Activated T-cell treated with anti-CD3 and anti-CD28 coated beads, Interleukin-2, amount 50 U/mL, for 72 hours (primary cell): ENCODE measurements at regions not wholly inside any gene's neighbourhood (a gene's known extent, or its start where the extent isn't known, plus 50 kb on each side); places are given as distances from the start of the nearest gene placed in this dataset.
A peak's percentile ranks its signal among the peaks of the same experiment; 100 is the strongest.

ENCODE experiments used
- ATAC-seq, 2 donors: fragments of 150-1000 bp; cut with Tn5 transposase; replicated peaks in 1 of 2; 2 replicates each; pipeline ENCODE4 v1.10.0; 2021; ENCODE audit warnings: moderate library complexity in 2 of 2, mild to moderate bottlenecking in 1 of 2
- DNase-seq, 2 donors: peaks; one replicate each; pipeline ENCODE4 v3.0.0; 2021 to 2022; ENCODE audit warnings: mixed read lengths in 1 of 2
- H3K27ac Mint-ChIP-seq: one replicate; pipeline ENCODE4 v1.8.0; 2022; ENCODE audit warnings: mild to moderate bottlenecking, moderate library complexity, mixed read lengths
- H3K27me3 Mint-ChIP-seq: one replicate; pipeline ENCODE4 v1.8.0; 2022; ENCODE audit warnings: low read depth, mixed read lengths
- H3K36me3 Mint-ChIP-seq, 2 donors: one replicate each; pipeline ENCODE4 v1.8.0; 2022; ENCODE audit warnings: mixed read lengths in 2 of 2, mild to moderate bottlenecking in 1 of 2; ENCODE audit not compliant: insufficient read depth in 2 of 2
- H3K4me1 Mint-ChIP-seq: one replicate; pipeline ENCODE4 v1.8.0; 2022; ENCODE audit warnings: low read depth, mixed read lengths
- H3K4me3 Mint-ChIP-seq, 2 donors: one replicate each; pipeline ENCODE4 v1.8.0; 2022; ENCODE audit warnings: mild to moderate bottlenecking in 2 of 2, mixed read lengths in 2 of 2, moderate library complexity in 2 of 2
- H3K9me3 Mint-ChIP-seq, 2 donors: one replicate each; pipeline ENCODE4 v1.8.0; 2022; ENCODE audit warnings: mixed read lengths in 2 of 2

DNA sequence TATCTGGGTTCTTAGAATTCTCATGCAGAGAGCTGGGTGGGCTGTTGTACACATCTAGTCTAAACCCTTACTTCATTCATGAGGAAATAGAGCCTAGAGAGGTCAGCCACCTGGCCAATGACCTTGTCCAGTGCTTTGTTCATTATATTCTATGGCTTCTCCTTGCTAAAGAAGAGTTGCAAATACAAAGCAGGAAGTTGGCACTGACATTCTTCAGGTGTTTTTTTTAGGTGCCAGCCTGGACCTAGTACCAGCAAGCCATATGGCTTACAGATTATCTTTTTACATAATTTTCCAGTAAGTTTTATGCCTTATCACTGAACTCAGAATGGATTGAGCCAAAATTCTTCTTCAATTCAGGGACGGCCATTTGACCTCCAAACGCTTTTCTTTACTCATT lies 54.7 kb upstream of the PGM2 start:
- H3K27me3 Mint-ChIP-seq = no peaks in the 10 kb centered on the region

DNA sequence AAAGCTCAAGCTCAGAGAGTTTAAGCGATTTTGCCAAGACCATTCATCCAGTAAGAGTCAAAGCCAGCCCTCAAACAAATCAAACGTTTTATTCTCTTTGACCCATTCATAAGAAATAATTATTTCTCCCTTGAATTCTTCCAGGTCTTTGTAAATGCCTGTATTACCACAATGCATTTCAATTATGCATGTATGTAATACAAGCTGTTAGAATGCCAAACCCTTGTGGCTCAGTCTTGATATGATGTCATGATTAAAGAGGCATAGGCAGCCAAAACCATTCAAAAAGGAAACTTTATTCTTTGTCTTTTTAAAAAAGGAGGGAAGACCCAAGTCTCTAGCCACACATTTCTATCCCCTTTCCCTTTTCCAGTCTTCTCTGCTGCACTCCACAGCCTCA lies 56.5 kb upstream of the PGM2 start:
- H3K36me3 Mint-ChIP-seq = no peaks in the 10 kb centered on the region
- H3K27ac Mint-ChIP-seq = no peak overlapping the region
- ATAC-seq = no peak
- DNase-seq = no peak
- no peak overlapping the region for H3K4me3 Mint-ChIP-seq
- no peaks in the 10 kb centered on the region for H3K27me3 Mint-ChIP-seq
- peaks cover 27% of the 10 kb centered on the region for H3K4me1 Mint-ChIP-seq
- H3K9me3 Mint-ChIP-seq = peaks cover 0 to 1% of the 10 kb centered on the region in 2 donors

More for the DNA sequence above, 54.7 kb upstream of the PGM2 start:
- Mint-ChIP-seq H3K36me3 (no peaks in the 10 kb centered on the region), H3K27ac (no peak overlapping the region), H3K4me3 (no peak overlapping the region), H3K9me3 (no peaks in the 10 kb centered on the region), H3K4me1 (peaks cover 10% of the 10 kb centered on the region)
- DNase-seq (no peak), ATAC-seq (no peak)

DNA sequence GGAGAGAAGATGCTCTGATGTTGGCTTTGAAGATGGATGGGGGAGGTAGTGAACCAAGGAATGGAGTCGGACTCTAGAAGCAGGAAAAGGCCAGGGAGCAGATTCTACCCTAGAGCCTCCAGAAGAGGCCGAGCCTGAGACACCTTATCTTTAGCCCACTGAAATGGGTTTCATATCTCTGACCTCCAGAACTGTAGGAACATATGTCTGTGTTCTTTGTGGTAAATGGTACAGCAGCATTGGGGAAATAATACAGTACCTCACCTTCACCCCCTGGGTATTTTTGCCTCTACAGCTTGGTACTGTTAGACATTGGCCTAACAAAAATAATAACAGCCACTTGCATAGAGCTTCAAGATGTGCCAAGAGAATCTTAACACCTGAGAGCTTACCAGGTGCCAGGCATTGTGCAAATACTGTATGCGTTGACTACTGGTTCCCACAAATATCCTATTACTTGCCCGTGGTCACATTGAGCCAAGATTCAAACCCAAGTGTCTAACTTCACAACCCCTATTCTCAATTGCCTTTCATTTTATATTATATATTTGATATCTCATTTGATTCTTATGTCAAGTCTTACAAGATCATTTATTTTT lies 57.0 kb upstream of the PGM2 start:
- Mint-ChIP-seq H3K4me3 (no peak overlapping the region), H3K4me1 (peaks cover 29% of the 10 kb centered on the region), H3K36me3 (no peaks in the 10 kb centered on the region), H3K27ac (no peak overlapping the region), H3K27me3 (no peaks in the 10 kb centered on the region), H3K9me3 (peaks cover 0 to 1% of the 10 kb centered on the region in 2 donors)
- DNase-seq (no peak), ATAC-seq (no peak)

DNA sequence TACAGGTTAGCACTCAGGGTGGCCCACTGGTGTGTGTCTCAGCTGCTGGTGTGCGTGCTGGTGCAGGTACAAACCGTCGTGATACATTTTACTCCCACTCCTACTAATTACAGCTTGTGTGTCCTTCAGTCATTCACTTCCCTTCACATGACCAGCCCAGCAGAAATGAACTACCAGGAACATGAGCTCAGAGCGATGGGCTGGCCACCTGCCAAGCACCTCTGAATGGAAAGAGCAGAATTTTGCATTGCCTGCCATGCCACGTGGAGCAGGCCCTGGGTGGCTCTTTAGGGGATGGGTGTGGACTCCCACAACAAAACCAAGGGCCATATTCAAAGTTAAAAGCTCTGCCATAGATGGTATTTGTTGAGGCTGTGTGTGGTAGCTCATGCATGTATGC lies 58.9 kb upstream of the PGM2 start:
- Mint-ChIP-seq H3K9me3 (peaks cover 0 to 1% of the 10 kb centered on the region in 2 donors), H3K4me3 (no peak overlapping the region), H3K27ac (no peak overlapping the region), H3K27me3 (no peaks in the 10 kb centered on the region), H3K36me3 (no peaks in the 10 kb centered on the region), H3K4me1 (peaks cover 29% of the 10 kb centered on the region)
- DNase-seq = no peak
- peak in 1 of 2 donors; percentile 2 for ATAC-seq

DNA sequence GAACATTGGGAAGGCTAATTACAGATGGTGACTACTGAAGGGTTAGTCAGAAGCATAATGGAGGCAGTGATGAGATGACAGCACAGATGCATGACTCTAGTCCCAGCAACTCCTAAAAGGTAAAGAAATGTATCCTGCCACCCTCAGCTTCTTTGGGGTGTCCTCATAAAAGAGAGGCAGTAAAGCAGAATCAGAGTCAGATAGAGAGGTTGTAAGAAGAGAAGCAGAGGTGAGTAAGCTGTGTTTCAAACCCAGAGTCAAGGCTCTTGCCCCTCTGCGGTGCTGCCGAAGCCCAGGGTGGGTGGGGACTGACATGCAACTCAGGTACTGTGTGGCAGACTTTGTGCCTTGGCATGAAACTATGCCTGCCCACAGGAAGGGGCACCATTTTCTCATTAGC lies 59.5 kb upstream of the PGM2 start:
- Mint-ChIP-seq H3K4me1 (peaks cover 29% of the 10 kb centered on the region), H3K27me3 (no peaks in the 10 kb centered on the region), H3K36me3 (no peaks in the 10 kb centered on the region), H3K9me3 (peaks cover 0 to 1% of the 10 kb centered on the region in 2 donors), H3K4me3 (no peak overlapping the region), H3K27ac (no peak overlapping the region)
- ATAC-seq (peak; percentile 53 to 58), DNase-seq (peak in 1 of 2 donors; percentile 5)

DNA sequence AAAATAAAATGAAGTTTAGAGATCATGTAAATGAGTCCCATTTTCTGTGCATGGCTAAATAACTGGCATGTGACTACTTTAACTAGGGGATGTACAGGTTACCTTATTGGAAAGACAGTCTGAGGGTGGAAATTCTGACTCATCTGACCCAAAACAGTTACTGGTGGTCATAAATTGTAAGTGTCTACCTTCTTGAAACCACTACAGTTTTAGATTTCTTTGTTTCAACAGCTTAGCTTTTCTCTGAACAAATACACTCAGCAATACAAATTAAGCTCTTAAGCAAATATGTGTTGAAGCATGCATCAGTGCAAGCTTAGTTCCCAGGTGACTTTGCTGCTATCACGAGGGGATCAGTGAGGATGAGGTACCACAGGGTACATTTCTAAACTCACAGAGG lies 60.7 kb upstream of the PGM2 start:
- H3K27ac Mint-ChIP-seq = peak overlapping the region; percentile 87
- peak overlapping the region in 1 of 2 donors; percentile 3 for H3K4me3 Mint-ChIP-seq
- H3K36me3 Mint-ChIP-seq = no peaks in the 10 kb centered on the region
- peak; percentile 63 to 77 for ATAC-seq
- peak; percentile 12 to 30 for DNase-seq
- H3K9me3 Mint-ChIP-seq = peaks cover 0 to 1% of the 10 kb centered on the region in 2 donors
- no peaks in the 10 kb centered on the region for H3K27me3 Mint-ChIP-seq
- peaks cover 29% of the 10 kb centered on the region for H3K4me1 Mint-ChIP-seq

DNA sequence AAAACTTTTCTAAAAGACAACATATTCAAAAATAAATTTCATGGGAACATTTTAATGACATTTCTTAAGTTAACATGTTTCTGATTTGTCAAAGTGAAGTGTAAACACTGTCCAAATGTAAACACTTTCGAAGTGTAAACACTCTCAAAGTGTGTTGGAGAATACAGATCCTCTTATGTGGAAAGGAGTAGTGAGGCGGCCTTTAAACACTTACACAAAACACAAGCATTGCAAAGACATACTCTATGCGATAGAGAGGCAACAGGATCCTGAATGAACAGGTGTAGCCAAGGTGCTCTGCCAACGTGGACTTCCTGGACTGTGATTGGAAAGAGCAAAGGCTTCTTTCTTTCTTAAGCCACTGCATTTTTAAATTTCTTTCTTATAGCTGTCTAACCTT lies 62.7 kb upstream of the PGM2 start:
- H3K9me3 Mint-ChIP-seq = peaks cover 0 to 1% of the 10 kb centered on the region in 2 donors
- no peaks in the 10 kb centered on the region for H3K36me3 Mint-ChIP-seq
- no peak for DNase-seq
- H3K27me3 Mint-ChIP-seq = no peaks in the 10 kb centered on the region
- no peak for ATAC-seq
- H3K4me3 Mint-ChIP-seq = no peak overlapping the region
- H3K27ac Mint-ChIP-seq = no peak overlapping the region
- H3K4me1 Mint-ChIP-seq = peaks cover 29% of the 10 kb centered on the region

DNA sequence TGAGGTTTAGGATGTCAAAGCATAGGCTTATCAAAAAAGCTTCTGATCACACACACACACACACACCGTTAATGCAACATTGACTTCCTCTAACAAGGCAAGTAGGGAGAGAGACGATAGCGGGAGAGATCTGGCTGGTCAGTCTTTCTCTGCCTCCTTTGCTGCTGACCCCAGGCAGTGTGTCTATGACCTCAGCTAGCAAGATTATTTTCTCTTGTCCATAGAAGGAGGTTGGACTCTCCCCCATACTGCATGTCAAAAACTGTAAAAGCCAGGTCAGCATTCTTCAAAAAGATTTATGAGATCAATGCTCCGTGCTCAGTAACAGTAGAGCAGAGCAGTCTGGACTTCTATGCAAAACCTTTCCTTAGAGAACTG lies 63.5 kb upstream of the PGM2 start:
- H3K4me1 Mint-ChIP-seq = peaks cover 34% of the 10 kb centered on the region
- no peaks in the 10 kb centered on the region for H3K36me3 Mint-ChIP-seq
- no peak for ATAC-seq
- H3K9me3 Mint-ChIP-seq = peaks cover 0 to 1% of the 10 kb centered on the region in 2 donors
- no peak overlapping the region for H3K4me3 Mint-ChIP-seq
- H3K27me3 Mint-ChIP-seq = no peaks in the 10 kb centered on the region
- H3K27ac Mint-ChIP-seq = no peak overlapping the region
- no peak for DNase-seq

DNA sequence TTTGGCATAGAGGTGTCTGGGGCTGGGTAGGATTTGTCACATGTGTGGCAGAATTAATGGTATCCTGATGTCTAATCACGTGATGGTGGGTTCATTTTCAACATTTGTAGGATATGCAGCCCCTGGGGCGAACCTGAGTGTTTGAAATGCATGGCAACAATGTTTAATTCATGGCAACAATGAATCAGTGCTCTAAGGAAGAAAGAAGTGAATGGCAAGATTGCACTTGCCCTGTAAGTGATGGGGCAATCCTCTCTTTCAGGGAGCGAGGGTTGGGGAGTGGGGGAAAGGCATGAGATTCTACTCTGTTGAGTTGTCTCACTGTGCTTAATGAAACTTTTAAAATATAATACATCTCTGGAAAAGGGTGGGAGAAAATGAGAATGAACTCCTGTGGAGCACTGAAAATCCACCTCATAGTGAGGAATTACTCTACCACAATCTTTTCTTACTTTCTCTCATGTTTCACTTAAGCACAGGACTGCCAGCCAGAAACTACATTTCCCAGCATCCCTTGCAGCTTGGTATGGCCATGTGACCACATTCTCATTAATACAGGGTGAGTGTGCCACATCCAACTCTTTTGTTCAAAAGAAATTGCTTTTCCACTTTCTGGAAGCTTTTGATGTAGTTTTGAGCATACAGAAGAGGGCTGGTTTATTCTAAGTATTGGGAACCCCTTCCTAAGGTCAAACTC lies 64.0 kb upstream of the PGM2 start:
- Mint-ChIP-seq H3K27me3 (no peaks in the 10 kb centered on the region), H3K9me3 (peaks cover 0 to 1% of the 10 kb centered on the region in 2 donors), H3K4me1 (peaks cover 36% of the 10 kb centered on the region), H3K36me3 (no peaks in the 10 kb centered on the region), H3K27ac (no peak overlapping the region), H3K4me3 (no peak overlapping the region)
- ATAC-seq (peak in 1 of 2 donors; percentile 14), DNase-seq (peak; percentile 10 to 19)

DNA sequence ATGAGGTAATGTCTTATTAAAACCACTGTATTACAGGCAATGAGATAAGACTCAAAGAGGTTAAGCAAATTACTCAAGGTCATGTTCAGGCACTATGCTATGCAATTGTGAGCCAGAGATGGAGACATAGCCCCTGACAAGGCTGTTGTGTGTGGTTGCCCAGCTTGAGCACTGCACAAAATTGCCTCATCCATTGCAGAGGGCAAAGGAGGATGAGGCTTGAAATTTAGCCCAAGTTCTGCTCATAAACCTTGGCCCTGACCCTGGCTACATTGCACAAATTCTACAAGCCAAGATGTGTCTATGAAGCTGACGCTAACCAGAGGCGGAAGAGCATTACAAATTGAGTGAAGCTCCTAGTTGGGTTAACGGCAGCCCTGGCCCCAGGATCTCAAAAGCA lies 65.6 kb upstream of the PGM2 start:
- Mint-ChIP-seq H3K27ac (no peak overlapping the region), H3K27me3 (no peaks in the 10 kb centered on the region), H3K9me3 (peaks cover under 1 to 1% of the 10 kb centered on the region in 2 donors), H3K4me1 (peaks cover 21% of the 10 kb centered on the region), H3K4me3 (no peak overlapping the region), H3K36me3 (no peaks in the 10 kb centered on the region)
- ATAC-seq (no peak), DNase-seq (no peak)

DNA sequence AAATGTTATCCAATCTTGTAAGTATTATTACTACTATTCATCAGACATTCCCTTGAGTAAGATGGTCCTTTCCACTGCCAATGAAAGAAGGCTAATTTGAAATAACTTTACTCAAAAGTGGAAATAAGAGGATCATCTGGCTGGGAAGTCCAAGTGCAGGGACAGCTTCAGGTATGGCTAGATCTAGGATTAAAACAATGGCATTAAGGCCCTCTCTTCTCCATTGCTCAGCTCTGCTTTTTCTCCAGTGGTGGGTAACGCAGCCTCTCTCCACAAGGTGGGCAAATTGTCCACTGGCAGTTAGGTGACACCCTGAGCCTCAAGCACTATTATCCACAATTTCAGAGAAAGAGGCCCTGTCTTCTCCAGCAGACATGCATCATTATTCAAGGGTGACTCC lies 66.7 kb upstream of the PGM2 start:
- no peaks in the 10 kb centered on the region for H3K27me3 Mint-ChIP-seq
- ATAC-seq (no peak), DNase-seq (no peak)
- no peak overlapping the region for H3K4me3 Mint-ChIP-seq
- H3K9me3 Mint-ChIP-seq = peaks cover 0 to 1% of the 10 kb centered on the region in 2 donors
- H3K36me3 Mint-ChIP-seq = no peaks in the 10 kb centered on the region
- no peak overlapping the region for H3K27ac Mint-ChIP-seq
- H3K4me1 Mint-ChIP-seq = peaks cover 11% of the 10 kb centered on the region

DNA sequence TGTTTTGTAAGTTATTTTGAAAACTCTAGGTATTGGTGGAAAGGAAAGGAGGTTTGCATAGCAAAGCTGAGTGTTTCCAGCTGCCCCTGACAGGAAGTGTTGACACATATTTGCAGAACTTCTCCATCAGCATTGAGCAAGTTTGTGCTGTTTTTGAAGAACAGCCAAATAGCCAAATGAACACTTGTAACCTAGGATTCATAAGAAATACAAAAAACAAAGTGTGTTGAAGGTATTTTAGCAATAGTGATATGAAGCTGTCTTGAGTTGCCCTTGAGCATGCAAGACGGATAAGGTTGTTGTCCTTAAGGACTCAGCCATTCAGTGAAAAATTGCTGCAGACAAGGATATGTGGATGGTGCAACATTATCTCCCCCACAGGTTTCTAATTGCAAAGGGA lies 68.3 kb upstream of the PGM2 start:
- Mint-ChIP-seq H3K4me3 (no peak overlapping the region), H3K36me3 (no peaks in the 10 kb centered on the region), H3K27me3 (no peaks in the 10 kb centered on the region), H3K4me1 (peaks cover 21% of the 10 kb centered on the region), H3K9me3 (peaks cover 0 to 1% of the 10 kb centered on the region in 2 donors), H3K27ac (no peak overlapping the region)
- DNase-seq = no peak
- ATAC-seq = peak in 1 of 2 donors; percentile 25

DNA sequence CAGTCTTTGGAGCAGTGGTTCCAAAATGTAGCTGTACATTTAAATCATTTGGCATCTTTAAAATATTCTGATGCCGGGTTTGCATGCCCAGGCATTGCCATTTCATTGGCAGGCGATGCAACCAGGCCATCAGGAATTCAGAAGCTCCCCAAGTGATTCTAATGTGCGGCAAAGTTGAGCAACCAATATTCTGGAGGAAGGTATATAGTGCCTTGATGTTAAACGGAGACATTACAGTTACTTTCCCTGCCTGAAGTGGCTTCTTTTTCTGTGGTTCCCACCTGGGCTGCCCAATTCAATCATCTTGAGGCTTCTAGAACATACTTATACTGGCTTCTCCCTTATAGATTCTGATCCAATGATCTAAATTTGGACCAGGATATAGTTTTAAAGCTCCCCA lies 68.7 kb upstream of the PGM2 start:
- Mint-ChIP-seq H3K27me3 (no peaks in the 10 kb centered on the region), H3K4me3 (no peak overlapping the region), H3K9me3 (peaks cover 0 to 1% of the 10 kb centered on the region in 2 donors), H3K4me1 (peaks cover 21% of the 10 kb centered on the region), H3K36me3 (no peaks in the 10 kb centered on the region), H3K27ac (no peak overlapping the region)
- no peak for DNase-seq
- ATAC-seq = no peak

DNA sequence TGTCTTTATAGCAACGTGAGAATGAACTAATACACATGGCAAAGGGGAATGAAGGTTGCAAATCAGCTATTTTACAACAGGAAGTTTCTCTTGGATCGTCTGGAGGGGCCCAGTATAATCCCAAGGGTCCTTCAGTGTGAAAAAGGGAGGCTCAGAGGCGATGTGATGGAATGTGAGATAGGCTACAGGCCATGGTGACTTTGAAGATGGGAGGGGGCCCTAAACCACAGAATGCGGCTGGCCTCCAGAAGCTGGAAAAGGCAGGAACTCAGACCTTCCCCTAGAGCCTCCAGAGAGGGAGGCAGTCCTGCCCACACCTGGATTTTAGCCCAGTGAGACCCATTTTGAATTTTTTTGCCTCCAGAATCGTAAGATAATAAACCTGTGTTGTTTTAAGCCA lies 69.4 kb upstream of the PGM2 start:
- no peaks in the 10 kb centered on the region for H3K27me3 Mint-ChIP-seq
- H3K27ac Mint-ChIP-seq = no peak overlapping the region
- DNase-seq (no peak), ATAC-seq (no peak)
- peaks cover 21% of the 10 kb centered on the region for H3K4me1 Mint-ChIP-seq
- H3K4me3 Mint-ChIP-seq = no peak overlapping the region
- peaks cover 0 to 1% of the 10 kb centered on the region in 2 donors for H3K9me3 Mint-ChIP-seq
- no peaks in the 10 kb centered on the region for H3K36me3 Mint-ChIP-seq
